ENCODE measurements at regions not wholly inside any gene's neighbourhood (a gene's known extent, or its start where the extent isn't known, plus 50 kb on each side); places are given as distances from the start of the nearest gene placed in this dataset.

DNA sequence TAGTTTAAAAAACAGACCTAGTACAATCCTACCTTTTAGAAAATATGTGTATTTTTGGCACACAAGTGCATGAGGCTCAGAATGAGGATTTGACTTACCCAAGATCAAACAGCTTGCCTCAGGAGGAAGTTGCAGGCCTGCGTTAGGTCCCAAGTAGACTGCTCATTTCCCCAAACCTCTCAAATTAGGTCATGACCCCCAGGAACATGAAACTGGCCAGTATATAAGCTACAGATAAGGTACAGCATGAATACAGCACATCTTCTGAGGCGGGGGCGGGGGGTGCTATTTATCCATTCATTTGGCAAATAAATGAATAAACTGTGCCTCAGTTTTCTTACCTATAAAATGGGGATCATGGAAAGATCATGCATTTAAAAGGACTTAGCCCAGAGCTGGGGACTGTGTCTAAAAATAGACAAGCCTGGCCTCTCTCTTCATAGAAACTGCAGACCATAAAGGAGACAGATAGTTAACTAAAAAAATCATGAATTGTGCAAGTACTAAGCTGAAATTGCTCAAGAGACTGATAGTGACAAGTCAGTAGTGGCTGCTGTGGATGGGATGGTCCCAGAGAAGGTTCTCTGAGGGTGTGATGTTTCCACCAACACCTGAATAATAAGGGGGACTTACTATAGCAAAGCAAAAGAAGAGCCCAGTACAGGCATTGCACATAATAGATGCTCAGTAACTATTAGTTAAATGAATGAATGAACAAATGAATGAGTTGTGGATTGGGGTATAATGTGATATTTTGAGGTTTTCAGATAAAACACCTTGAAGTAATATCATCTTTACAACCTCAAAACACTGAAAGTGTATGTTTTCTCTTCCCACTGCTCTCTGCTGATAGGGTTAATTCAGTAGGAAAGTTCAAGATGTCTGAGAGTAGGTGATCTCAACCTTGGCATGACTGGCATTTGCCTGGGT is 258.5 kb upstream of the PROK2 start:
- no peak for DNase-seq
- intact Hi-C loops (cut with DNase I; ENCODE audit: low total_unique reads), result no loop called here

DNA sequence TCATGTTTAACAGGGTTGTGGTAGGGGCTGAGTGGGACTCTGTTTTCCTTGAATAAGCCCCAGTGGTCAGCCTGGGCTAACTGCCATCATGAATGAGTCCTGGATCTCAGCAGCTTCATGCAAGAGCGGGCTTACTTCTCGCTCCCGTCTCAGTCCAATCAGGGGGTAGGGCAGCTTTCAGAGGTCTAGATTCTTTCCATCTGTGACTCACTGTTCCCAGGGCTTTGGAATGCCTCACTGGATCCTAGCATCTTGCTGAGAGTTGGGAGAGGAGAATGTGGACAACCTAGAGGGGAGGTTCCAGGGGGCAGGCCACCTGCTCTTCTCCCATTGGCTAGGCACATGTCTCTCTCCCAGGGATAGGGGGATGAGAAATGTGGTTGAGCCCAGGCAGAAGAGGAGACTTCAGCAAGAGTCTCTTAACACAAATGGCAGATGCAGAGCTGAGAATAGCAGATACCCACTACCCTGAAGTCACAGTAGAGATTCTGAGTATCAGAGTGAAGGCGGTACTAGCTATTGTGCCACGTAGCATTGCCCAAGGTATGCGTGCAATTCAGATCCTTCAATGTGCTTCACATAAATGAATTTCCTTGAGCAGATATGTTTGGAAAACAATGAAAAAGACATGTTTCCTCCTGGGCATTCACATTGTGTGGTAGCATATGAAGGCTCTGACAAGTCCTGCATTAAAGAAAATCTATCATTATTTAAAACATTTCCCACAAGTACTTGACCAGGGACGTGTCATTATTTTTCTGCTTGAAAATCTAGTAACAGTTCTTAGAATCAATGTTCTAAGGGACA is 257.7 kb upstream of the PROK2 start:
- Histone ChIP-seq H3K27ac (no peak overlapping the region), H3K4me1 (peaks cover 0 to 18% (median 10%) of the 10 kb centered on the region in 4 donors), H3K9me3 (no peaks in the 10 kb centered on the region), H3K27me3 (no peaks in the 10 kb centered on the region), H3K36me3 (no peaks in the 10 kb centered on the region), H3K4me3 (no peak overlapping the region)
- no peak for DNase-seq
- intact Hi-C loops (cut with DNase I; ENCODE audit: low total_unique reads), result no loop called here
- TF ChIP-seq, protein P1, sequence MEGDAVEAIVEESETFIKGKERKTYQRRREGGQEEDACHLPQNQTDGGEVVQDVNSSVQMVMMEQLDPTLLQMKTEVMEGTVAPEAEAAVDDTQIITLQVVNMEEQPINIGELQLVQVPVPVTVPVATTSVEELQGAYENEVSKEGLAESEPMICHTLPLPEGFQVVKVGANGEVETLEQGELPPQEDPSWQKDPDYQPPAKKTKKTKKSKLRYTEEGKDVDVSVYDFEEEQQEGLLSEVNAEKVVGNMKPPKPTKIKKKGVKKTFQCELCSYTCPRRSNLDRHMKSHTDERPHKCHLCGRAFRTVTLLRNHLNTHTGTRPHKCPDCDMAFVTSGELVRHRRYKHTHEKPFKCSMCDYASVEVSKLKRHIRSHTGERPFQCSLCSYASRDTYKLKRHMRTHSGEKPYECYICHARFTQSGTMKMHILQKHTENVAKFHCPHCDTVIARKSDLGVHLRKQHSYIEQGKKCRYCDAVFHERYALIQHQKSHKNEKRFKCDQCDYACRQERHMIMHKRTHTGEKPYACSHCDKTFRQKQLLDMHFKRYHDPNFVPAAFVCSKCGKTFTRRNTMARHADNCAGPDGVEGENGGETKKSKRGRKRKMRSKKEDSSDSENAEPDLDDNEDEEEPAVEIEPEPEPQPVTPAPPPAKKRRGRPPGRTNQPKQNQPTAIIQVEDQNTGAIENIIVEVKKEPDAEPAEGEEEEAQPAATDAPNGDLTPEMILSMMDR (IDR thresholded peaks at IDR 0.05), result no peak

More for the DNA sequence above, 258.5 kb upstream of the PROK2 start:
- Histone ChIP-seq H3K27ac (no peak overlapping the region), H3K36me3 (no peaks in the 10 kb centered on the region), H3K4me3 (no peak overlapping the region), H3K27me3 (no peaks in the 10 kb centered on the region), H3K9me3 (no peaks in the 10 kb centered on the region), H3K4me1 (peaks cover 0 to 18% (median 10%) of the 10 kb centered on the region in 4 donors)
- TF ChIP-seq, protein P1 (IDR thresholded peaks at IDR 0.05), result no peak

DNA sequence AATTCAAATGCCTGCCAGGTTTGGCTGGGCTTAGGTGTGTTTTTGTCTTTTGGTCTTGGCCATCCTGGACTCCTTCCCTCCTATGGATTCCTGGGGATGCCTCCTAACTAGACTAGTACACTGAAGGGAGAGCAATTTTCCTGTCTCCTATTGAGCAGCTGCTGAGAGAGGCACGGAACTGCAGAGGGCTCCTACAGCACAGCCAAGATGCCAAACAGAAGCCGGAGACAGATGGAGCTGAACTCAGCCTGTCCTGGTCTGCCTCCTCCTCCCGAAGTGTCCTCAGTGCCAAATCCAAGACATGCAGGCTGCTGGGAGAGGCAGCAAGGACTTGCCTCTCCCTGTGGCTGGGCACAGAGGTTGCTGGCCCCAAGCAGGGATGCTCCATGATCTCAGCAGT is 256.6 kb upstream of the PROK2 start:
- no peaks in the 10 kb centered on the region for H3K36me3 ChIP-seq
- H3K4me3 ChIP-seq, result no peak overlapping the region
- TF ChIP-seq, protein P1 (IDR thresholded peaks at IDR 0.05), result peak in 1 of 2 experiments; percentile 6
- no peak for DNase-seq
- no peaks in the 10 kb centered on the region for H3K9me3 ChIP-seq
- no peak overlapping the region for H3K27ac ChIP-seq
- intact Hi-C loops (cut with DNase I; ENCODE audit: low total_unique reads), result no loop called here
- peaks cover 0 to 18% (median 10%) of the 10 kb centered on the region in 4 donors for H3K4me1 ChIP-seq
- H3K27me3 ChIP-seq, result no peaks in the 10 kb centered on the region

DNA sequence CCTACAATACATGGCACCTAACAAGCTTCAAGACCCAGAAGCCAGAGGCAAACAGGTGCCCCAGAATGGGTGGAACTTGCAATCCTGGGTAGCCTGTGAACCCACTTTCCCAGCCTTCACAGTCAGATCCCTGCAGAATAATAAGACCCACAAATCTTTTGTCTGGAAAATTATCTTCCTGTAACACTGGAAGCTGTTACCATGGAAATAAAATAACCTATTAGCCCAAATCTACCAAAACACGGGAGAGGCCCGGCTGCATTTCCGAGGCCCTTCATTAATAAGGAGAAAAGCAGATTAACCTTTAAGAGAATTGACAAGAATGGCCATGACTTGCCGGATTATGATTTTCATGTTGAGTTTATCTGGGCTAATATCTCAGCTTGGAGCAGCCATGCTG is 256.1 kb upstream of the PROK2 start:
- TF ChIP-seq, protein P1 (IDR thresholded peaks at IDR 0.05), result no peak
- Histone ChIP-seq H3K4me3 (no peak overlapping the region), H3K27me3 (no peaks in the 10 kb centered on the region), H3K4me1 (peaks cover 0 to 18% (median 10%) of the 10 kb centered on the region in 4 donors), H3K27ac (no peak overlapping the region), H3K9me3 (no peaks in the 10 kb centered on the region), H3K36me3 (no peaks in the 10 kb centered on the region)
- no peak for DNase-seq
- intact Hi-C loops (cut with DNase I; ENCODE audit: low total_unique reads), result no loop called here

DNA sequence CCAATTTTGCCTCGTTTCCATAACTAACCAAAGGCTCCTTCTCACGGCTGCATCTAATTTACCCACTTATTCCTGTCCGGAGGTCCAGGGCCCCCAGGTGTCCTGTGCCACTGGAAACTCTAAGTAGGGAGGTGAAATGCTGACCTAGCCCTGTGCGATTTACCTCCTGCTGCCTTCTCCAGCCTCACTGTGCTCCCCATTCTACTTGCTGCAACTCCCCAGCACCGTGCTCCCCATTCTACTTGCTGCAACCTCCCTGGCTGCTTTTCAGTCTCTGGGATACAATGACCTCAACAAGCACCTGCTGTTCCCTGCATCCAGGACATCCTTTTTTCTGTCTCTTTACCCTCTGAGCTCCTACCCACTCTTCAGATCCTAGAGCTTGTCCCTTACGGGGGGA is 254.7 kb upstream of the PROK2 start:
- DNase-seq, result no peak
- H3K36me3 ChIP-seq, result no peaks in the 10 kb centered on the region
- TF ChIP-seq, protein P1 (IDR thresholded peaks at IDR 0.05), result no peak
- H3K9me3 ChIP-seq, result no peaks in the 10 kb centered on the region
- no peak overlapping the region for H3K27ac ChIP-seq
- intact Hi-C loops (cut with DNase I; ENCODE audit: low total_unique reads), result no loop called here
- peaks cover 0 to 18% (median 10%) of the 10 kb centered on the region in 4 donors for H3K4me1 ChIP-seq
- H3K4me3 ChIP-seq, result no peak overlapping the region
- H3K27me3 ChIP-seq, result no peaks in the 10 kb centered on the region

All from tibial artery (tissue), 4 donors.